ENCODE measurements at regions not wholly inside any gene's neighbourhood (a gene's known extent, or its start where the extent isn't known, plus 50 kb on each side); places are given as distances from the start of the nearest gene placed in this dataset.
"Not testable (repeated sequence)": the region's sequence is repeated elsewhere in the genome, so short reads cannot be mapped to it uniquely, and the experiment has no call there.

DNA sequence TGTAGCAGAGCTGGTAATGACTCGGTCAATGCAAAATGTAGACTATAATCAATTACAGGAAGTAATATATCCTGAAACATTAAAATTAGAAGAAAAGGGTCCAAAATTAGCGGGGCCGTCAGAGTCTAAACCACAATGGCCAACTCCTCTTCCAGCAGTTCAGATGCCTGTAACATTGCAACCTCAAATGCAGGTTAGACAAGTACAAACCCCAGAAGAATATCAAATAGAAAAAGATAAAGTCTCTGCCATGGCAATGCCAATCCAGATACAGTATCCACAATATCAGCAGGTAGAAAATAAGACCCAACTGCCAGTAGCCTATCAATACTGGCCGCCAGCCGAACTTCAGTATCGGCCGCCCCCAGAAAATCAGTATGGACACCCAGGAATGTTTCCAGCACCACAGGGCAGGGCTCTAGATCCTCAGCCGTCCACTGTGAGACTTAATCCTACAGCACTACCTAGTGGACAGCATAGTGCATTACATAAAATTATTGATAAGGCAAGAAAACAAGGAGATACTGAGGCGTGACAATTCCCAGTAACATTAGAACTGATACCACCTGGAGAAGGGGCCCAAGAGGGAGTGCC, 158.4 kb downstream of the GPX5 start:
- peak; percentile 54 for DNase-seq
- Histone ChIP-seq H3K9ac (ENCODE audit: low read length) (no peak overlapping the region), H3K4me2 (ENCODE audit: low read depth, low read length) (peak overlapping the region; percentile 58), H3F3A (ENCODE audit: insufficient read depth, low read length) (no peaks in the 10 kb centered on the region), H2AFZ (ENCODE audit: low read length) (peak overlapping the region; percentile 34; the same call in 1 of the 2 replicates), H3K9me3 (replicated peaks; ENCODE audit: insufficient read depth, low read length) (no peaks in the 10 kb centered on the region), H3K27me3 (replicated peaks; ENCODE audit: insufficient read depth, low read length) (no peaks in the 10 kb centered on the region), H3K9me2 (replicated peaks; ENCODE audit: insufficient read depth, low read length) (no peaks in the 10 kb centered on the region), H3K79me2 (ENCODE audit: low read length) (no peaks in the 10 kb centered on the region), H3K27ac (ENCODE audit: low read length) (no peak overlapping the region), H4K20me1 (ENCODE audit: insufficient read depth, low read length) (no peaks in the 10 kb centered on the region), H3K4me3 (ENCODE audit: low read length) (peak overlapping the region; percentile 26; the same call in 1 of the 2 replicates), H3K4me1 (ENCODE audit: low read length) (no peaks in the 10 kb centered on the region), H3K36me3 (replicated peaks; ENCODE audit: insufficient read depth, low read length) (no peaks in the 10 kb centered on the region)
- TF ChIP-seq EZH2 (optimal IDR thresholded peaks at IDR 0.05; ENCODE audit: low read depth, low read length) = no peak
- TF ChIP-seq, protein P1, sequence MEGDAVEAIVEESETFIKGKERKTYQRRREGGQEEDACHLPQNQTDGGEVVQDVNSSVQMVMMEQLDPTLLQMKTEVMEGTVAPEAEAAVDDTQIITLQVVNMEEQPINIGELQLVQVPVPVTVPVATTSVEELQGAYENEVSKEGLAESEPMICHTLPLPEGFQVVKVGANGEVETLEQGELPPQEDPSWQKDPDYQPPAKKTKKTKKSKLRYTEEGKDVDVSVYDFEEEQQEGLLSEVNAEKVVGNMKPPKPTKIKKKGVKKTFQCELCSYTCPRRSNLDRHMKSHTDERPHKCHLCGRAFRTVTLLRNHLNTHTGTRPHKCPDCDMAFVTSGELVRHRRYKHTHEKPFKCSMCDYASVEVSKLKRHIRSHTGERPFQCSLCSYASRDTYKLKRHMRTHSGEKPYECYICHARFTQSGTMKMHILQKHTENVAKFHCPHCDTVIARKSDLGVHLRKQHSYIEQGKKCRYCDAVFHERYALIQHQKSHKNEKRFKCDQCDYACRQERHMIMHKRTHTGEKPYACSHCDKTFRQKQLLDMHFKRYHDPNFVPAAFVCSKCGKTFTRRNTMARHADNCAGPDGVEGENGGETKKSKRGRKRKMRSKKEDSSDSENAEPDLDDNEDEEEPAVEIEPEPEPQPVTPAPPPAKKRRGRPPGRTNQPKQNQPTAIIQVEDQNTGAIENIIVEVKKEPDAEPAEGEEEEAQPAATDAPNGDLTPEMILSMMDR (IDR thresholded peaks at IDR 0.05; ENCODE audit: low read length) = peak; percentile 56
- no peak for TF ChIP-seq EZH2phosphoT487 (IDR thresholded peaks at IDR 0.05; ENCODE audit: low read length)

DNA sequence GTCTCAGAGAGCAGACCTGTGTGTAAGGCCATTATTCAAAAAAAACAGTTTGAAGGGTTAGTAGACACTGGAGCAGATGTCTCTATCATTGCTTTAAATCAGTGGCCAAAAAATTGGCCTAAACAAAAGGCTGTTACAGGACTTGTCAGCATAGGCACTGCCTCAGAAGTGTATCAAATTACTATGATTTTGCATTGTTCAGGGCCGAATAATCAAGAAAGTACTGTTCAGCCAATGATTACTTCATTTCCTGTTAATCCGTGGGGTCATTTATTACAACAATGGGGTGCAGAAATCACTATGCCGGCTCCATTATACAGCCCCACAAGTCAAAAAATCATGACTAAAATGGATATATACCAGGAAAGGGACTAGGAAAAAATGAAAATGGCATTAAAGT, 160.3 kb downstream of the GPX5 start:
- H3K36me3 ChIP-seq (replicated peaks; ENCODE audit: insufficient read depth, low read length); H3K9ac ChIP-seq (ENCODE audit: low read length); H2AFZ ChIP-seq (ENCODE audit: low read length); H3K4me1 ChIP-seq (ENCODE audit: low read length); H3K9me2 ChIP-seq (replicated peaks; ENCODE audit: insufficient read depth, low read length); DNase-seq; H4K20me1 ChIP-seq (ENCODE audit: insufficient read depth, low read length); H3K27ac ChIP-seq (ENCODE audit: low read length); H3K79me2 ChIP-seq (ENCODE audit: low read length); H3K27me3 ChIP-seq (replicated peaks; ENCODE audit: insufficient read depth, low read length); H3K4me3 ChIP-seq (ENCODE audit: low read length); H3K9me3 ChIP-seq (replicated peaks; ENCODE audit: insufficient read depth, low read length); H3F3A ChIP-seq (ENCODE audit: insufficient read depth, low read length): not testable (repeated sequence)
- peak overlapping the region; percentile 21; the same call in 1 of the 2 replicates for H3K4me2 ChIP-seq (ENCODE audit: low read depth, low read length)

DNA sequence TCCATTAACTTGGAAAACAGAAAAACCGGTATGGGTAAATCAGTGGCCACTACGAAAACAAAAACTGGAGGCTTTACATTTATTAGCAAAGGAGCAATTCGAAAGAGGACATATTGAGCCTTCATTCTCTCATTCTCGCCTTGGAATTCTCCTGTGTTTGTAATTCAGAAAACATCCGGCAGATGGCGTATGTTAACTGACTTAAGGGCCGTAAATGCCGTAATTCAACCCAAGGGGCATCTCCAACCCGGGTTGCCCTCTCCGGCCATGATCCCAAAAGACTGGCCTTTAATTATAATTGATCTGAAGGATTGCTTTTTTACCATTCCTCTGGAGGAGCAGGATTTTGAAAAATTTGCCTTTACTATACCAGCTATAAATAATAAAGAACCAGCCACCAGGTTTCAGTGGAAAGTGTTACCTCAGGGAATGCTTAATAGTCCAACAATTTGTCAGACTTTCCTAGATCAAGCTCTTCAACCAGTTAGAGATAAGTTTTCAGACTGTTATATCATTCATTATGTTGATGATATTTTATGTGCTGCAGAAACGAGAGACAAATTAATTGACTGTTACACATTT, 160.9 kb downstream of the GPX5 start:
- not testable (repeated sequence) for H3K4me1 ChIP-seq (ENCODE audit: low read length); H3K79me2 ChIP-seq (ENCODE audit: low read length); H3K27me3 ChIP-seq (replicated peaks; ENCODE audit: insufficient read depth, low read length); H3F3A ChIP-seq (ENCODE audit: insufficient read depth, low read length); H4K20me1 ChIP-seq (ENCODE audit: insufficient read depth, low read length); H2AFZ ChIP-seq (ENCODE audit: low read length); H3K27ac ChIP-seq (ENCODE audit: low read length); H3K9me2 ChIP-seq (replicated peaks; ENCODE audit: insufficient read depth, low read length); H3K9ac ChIP-seq (ENCODE audit: low read length); H3K9me3 ChIP-seq (replicated peaks; ENCODE audit: insufficient read depth, low read length); H3K36me3 ChIP-seq (replicated peaks; ENCODE audit: insufficient read depth, low read length); H3K4me3 ChIP-seq (ENCODE audit: low read length)
- DNase-seq = peak; percentile 64
- TF ChIP-seq, protein P1 (IDR thresholded peaks at IDR 0.05; ENCODE audit: low read length) = peak; percentile 59
- H3K4me2 ChIP-seq (ENCODE audit: low read depth, low read length) = peak overlapping the region; percentile 21; the same call in 1 of the 2 replicates

DNA sequence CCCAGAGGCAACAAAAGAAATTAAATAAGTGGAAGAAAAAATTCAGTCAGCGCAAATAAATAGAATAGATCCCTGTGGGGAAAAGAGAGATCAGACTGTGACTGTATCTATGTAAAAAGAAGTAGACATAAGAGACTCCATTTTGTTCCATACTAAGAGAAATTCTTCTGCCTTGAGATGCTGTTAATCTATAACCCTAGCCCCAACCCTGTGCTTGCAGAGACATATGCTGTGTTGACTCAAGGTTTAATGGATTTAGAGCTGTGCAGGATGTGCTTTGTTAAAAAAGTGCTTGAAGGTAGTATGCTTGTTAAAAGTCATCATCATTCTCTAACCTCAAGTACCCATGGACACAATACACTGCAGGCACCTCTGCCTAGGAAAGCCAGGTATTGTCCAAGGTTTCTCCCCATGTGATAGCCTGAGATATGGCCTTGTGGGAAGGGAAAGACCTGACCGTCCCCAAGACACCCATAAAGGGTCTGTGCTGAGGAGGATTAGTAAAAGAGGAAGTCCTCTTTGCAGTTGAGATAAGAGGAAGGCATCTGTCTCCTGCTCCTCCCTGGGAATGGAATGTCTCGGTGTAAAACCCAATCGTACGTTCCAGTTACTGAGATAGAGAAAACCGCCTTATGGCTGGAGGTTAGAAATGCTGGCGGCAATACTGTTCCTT, 161.8 kb downstream of the GPX5 start:
- H3K79me2 ChIP-seq (ENCODE audit: low read length); H2AFZ ChIP-seq (ENCODE audit: low read length); H3K4me3 ChIP-seq (ENCODE audit: low read length); H4K20me1 ChIP-seq (ENCODE audit: insufficient read depth, low read length); H3K4me1 ChIP-seq (ENCODE audit: low read length); H3K36me3 ChIP-seq (replicated peaks; ENCODE audit: insufficient read depth, low read length); DNase-seq; H3K27me3 ChIP-seq (replicated peaks; ENCODE audit: insufficient read depth, low read length); H3K27ac ChIP-seq (ENCODE audit: low read length); H3K4me2 ChIP-seq (ENCODE audit: low read depth, low read length); H3K9ac ChIP-seq (ENCODE audit: low read length); H3K9me3 ChIP-seq (replicated peaks; ENCODE audit: insufficient read depth, low read length); H3K9me2 ChIP-seq (replicated peaks; ENCODE audit: insufficient read depth, low read length); H3F3A ChIP-seq (ENCODE audit: insufficient read depth, low read length): not testable (repeated sequence)

DNA sequence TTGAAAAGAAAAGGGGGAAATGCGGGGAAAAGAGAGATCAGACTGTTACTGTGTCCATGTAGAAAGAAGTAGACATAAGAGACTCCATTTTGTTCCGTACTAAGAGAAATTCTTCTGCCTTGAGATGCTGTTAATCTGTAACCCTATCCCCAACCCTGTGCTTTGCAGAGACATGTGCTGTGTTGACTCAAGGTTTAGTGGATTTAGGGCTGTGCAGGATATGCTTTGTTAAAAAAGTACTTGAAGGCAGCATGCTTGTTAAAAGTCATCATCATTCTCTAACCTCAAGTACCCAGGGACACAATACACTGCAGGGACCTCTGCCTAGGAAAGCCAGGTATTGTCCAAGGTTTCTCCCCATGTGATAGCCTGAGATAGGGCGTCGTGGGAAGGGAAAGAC, 166.3 kb downstream of the GPX5 start:
- H3K4me2 ChIP-seq (ENCODE audit: low read depth, low read length); H3K36me3 ChIP-seq (replicated peaks; ENCODE audit: insufficient read depth, low read length); H3K9me3 ChIP-seq (replicated peaks; ENCODE audit: insufficient read depth, low read length); H3K27ac ChIP-seq (ENCODE audit: low read length); H3K4me1 ChIP-seq (ENCODE audit: low read length); DNase-seq; H3K4me3 ChIP-seq (ENCODE audit: low read length); H4K20me1 ChIP-seq (ENCODE audit: insufficient read depth, low read length); H3F3A ChIP-seq (ENCODE audit: insufficient read depth, low read length); H3K9me2 ChIP-seq (replicated peaks; ENCODE audit: insufficient read depth, low read length); H3K79me2 ChIP-seq (ENCODE audit: low read length); H2AFZ ChIP-seq (ENCODE audit: low read length); H3K9ac ChIP-seq (ENCODE audit: low read length); H3K27me3 ChIP-seq (replicated peaks; ENCODE audit: insufficient read depth, low read length): not testable (repeated sequence)
